ENCODE measurements at regions not wholly inside any gene's neighbourhood (a gene's known extent, or its start where the extent isn't known, plus 50 kb on each side); places are given as distances from the start of the nearest gene placed in this dataset.

DNA sequence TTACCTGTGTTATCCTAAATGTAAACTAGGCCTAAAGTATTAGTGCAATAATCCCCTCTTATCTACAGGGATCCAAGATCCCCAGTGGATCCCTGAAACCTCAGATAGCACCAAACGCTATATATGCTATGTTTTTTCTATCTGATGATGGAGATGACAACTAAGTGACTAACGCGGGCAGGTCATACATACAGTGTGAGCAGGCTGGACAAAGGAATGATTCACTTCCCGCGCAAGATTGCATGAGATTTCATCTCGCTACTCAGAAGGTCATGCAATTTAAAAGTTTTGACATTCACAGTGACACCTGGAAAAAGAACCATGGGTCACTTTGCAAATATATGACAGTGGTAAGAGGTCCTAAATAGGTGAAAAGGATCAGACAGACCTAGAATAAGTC lies 875.9 kb downstream of the HACE1 start (continued):
- TF ChIP-seq, protein P1, sequence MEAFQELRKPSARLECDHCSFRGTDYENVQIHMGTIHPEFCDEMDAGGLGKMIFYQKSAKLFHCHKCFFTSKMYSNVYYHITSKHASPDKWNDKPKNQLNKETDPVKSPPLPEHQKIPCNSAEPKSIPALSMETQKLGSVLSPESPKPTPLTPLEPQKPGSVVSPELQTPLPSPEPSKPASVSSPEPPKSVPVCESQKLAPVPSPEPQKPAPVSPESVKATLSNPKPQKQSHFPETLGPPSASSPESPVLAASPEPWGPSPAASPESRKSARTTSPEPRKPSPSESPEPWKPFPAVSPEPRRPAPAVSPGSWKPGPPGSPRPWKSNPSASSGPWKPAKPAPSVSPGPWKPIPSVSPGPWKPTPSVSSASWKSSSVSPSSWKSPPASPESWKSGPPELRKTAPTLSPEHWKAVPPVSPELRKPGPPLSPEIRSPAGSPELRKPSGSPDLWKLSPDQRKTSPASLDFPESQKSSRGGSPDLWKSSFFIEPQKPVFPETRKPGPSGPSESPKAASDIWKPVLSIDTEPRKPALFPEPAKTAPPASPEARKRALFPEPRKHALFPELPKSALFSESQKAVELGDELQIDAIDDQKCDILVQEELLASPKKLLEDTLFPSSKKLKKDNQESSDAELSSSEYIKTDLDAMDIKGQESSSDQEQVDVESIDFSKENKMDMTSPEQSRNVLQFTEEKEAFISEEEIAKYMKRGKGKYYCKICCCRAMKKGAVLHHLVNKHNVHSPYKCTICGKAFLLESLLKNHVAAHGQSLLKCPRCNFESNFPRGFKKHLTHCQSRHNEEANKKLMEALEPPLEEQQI (IDR thresholded peaks at IDR 0.05): no peak
- no peak for TF ChIP-seq ZNF41 (CRISPR knock-in tag; conservative IDR thresholded peaks at IDR 0.05)
- TF ChIP-seq, protein P2, sequence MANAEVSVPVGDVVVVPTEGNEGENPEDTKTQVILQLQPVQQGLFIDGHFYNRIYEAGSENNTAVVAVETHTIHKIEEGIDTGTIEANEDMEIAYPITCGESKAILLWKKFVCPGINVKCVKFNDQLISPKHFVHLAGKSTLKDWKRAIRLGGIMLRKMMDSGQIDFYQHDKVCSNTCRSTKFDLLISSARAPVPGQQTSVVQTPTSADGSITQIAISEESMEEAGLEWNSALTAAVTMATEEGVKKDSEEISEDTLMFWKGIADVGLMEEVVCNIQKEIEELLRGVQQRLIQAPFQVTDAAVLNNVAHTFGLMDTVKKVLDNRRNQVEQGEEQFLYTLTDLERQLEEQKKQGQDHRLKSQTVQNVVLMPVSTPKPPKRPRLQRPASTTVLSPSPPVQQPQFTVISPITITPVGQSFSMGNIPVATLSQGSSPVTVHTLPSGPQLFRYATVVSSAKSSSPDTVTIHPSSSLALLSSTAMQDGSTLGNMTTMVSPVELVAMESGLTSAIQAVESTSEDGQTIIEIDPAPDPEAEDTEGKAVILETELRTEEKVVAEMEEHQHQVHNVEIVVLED (CRISPR knock-in tag; IDR thresholded peaks at IDR 0.05): no peak

DNA sequence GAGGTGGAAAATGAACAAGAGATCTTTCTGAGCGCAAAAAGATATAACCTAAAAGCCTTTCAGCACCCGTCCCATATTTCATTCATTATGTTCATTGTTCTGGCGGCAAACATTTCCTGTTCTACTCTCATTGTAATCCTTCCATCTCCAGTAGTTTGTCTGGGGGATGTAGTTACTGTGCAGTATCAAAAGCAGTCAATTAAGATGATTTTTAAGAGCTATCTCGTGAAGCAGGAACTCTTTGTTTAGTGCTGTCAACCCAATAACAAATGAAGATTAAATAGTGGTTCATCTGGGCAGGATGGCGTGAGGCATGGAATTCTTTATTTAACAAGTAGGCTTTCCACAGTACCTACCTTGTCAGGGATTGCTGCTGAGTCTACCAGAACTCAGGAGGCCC lies 876.7 kb downstream of the HACE1 start:
- in situ Hi-C loops (cut with MboI): no loop called here
- Histone ChIP-seq H4K20me1 (replicated peaks; ENCODE audit: control insufficient read depth, insufficient read depth, low read length) (no peaks in the 10 kb centered on the region), H3K4me3 (no peak overlapping the region), H3K9me1 (ENCODE audit: control insufficient read depth, insufficient read depth, low read length) (no peaks in the 10 kb centered on the region), H3K4me1 (replicated peaks in 1 of 2; ENCODE audit: control insufficient read depth in 2 of 2, insufficient read depth in 2 of 2, low read length in 2 of 2) (no peaks in the 10 kb centered on the region), H3K79me2 (ENCODE audit: control insufficient read depth, insufficient read depth, low read length) (no peaks in the 10 kb centered on the region), H2AFZ (ENCODE audit: low read depth, low read length) (no peak overlapping the region), H3K4me2 (ENCODE audit: insufficient read depth, low read length) (no peak overlapping the region), H3K9ac (ENCODE audit: insufficient read depth in 1 of 2, low read depth in 2 of 2, low read length in 2 of 2) (no peak overlapping the region), H3K27me3 (ENCODE audit: control insufficient read depth in 2 of 2, insufficient read depth in 2 of 2, low read length in 2 of 2) (no peaks in the 10 kb centered on the region), H3K27ac (ENCODE audit: extremely low read depth, low read depth, low read length) (no peak overlapping the region), H3K9me3 (replicated peaks; ENCODE audit: control insufficient read depth, insufficient read depth, low read depth, low read length) (0 out of 2 replicates have a peak, but pooled peaks cover 2% of the 10 kb centered on the region), H3K36me3 (ENCODE audit: control insufficient read depth, insufficient read depth, low read length) (no peaks in the 10 kb centered on the region)
- no TSS peak for BruUV-seq (replicated peaks)
- no peak for FAIRE-seq
- ATAC-seq: no peak
- DNase-seq (ENCODE audit: extremely low read depth in 1 of 4, low spot score in 3 of 4): no peak
- POLR2A ChIA-PET: no interaction called here
- CTCF ChIA-PET (ENCODE audit: low intra/inter-chr PET ratio): no interaction called here
- WGBS (ENCODE audit: insufficient coverage, low coverage, missing lambda C conversion rate): 0% methylated on average over 5 of the region's 5 CpGs
- intact Hi-C loops (cut with micrococcal nuclease): no loop called here
- TF ChIP-seq FOSL1 (tag; conservative IDR thresholded peaks at IDR 0.05) (no peak), CBX8 (IDR thresholded peaks at IDR 0.05; ENCODE audit: borderline replicate concordance, extremely low read depth, low read depth, low read length, poor library complexity, severe bottlenecking) (no peak), PPARD (CRISPR knock-in tag; IDR thresholded peaks at IDR 0.05) (no peak), HDGF (IDR thresholded peaks at IDR 0.05) (no peak), GATAD2A (IDR thresholded peaks at IDR 0.05) (no peak), FUS (optimal IDR thresholded peaks at IDR 0.05; ENCODE audit: low read depth, low read length) (no peak)
- TF ChIP-seq, protein P3, sequence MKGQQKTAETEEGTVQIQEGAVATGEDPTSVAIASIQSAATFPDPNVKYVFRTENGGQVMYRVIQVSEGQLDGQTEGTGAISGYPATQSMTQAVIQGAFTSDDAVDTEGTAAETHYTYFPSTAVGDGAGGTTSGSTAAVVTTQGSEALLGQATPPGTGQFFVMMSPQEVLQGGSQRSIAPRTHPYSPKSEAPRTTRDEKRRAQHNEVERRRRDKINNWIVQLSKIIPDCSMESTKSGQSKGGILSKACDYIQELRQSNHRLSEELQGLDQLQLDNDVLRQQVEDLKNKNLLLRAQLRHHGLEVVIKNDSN (CRISPR knock-in tag; IDR thresholded peaks at IDR 0.05): no peak
- TF ChIP-seq, protein P4, sequence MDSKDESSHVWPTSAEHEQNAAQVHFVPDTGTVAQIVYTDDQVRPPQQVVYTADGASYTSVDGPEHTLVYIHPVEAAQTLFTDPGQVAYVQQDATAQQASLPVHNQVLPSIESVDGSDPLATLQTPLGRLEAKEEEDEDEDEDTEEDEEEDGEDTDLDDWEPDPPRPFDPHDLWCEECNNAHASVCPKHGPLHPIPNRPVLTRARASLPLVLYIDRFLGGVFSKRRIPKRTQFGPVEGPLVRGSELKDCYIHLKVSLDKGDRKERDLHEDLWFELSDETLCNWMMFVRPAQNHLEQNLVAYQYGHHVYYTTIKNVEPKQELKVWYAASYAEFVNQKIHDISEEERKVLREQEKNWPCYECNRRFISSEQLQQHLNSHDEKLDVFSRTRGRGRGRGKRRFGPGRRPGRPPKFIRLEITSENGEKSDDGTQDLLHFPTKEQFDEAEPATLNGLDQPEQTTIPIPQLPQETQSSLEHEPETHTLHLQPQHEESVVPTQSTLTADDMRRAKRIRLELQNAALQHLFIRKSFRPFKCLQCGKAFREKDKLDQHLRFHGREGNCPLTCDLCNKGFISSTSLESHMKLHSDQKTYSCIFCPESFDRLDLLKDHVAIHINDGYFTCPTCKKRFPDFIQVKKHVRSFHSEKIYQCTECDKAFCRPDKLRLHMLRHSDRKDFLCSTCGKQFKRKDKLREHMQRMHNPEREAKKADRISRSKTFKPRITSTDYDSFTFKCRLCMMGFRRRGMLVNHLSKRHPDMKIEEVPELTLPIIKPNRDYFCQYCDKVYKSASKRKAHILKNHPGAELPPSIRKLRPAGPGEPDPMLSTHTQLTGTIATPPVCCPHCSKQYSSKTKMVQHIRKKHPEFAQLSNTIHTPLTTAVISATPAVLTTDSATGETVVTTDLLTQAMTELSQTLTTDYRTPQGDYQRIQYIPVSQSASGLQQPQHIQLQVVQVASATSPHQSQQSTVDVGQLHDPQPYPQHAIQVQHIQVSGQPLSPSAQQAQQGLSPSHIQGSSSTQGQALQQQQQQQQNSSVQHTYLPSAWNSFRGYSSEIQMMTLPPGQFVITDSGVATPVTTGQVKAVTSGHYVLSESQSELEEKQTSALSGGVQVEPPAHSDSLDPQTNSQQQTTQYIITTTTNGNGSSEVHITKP (IDR thresholded peaks at IDR 0.05; ENCODE audit: partially characterized antibody): no peak
- TF ChIP-seq, protein P5, sequence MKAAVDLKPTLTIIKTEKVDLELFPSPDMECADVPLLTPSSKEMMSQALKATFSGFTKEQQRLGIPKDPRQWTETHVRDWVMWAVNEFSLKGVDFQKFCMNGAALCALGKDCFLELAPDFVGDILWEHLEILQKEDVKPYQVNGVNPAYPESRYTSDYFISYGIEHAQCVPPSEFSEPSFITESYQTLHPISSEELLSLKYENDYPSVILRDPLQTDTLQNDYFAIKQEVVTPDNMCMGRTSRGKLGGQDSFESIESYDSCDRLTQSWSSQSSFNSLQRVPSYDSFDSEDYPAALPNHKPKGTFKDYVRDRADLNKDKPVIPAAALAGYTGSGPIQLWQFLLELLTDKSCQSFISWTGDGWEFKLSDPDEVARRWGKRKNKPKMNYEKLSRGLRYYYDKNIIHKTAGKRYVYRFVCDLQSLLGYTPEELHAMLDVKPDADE (conservative IDR thresholded peaks at IDR 0.05; ENCODE audit: control insufficient read depth, low read depth, low read length): no peak
